HFF-Myc (cell line): ENCODE measurements at regions not wholly inside any gene's neighbourhood (a gene's known extent, or its start where the extent isn't known, plus 50 kb on each side); places are given as distances from the start of the nearest gene placed in this dataset.

Experiments
- DNase-seq: peaks from one replicate; pipeline ENCODE4 v3.0.0-alpha.2; 2011; ENCODE audit warnings: low read depth; ENCODE audit errors: extremely low read depth
- H3K4me3 ChIP-seq: replicated peaks from 2 replicates; pipeline ENCODE4 v1.5.1; 2011; ENCODE audit warnings: low read depth, mild to moderate bottlenecking, control low read depth, low read length
- CTCF ChIP-seq: IDR thresholded peaks from 2 replicates; pipeline ENCODE4 v1.5.1; 2012; ENCODE audit warnings: mild to moderate bottlenecking, low read depth, low read length, control low read depth; ENCODE audit errors: missing control alignments

DNA sequence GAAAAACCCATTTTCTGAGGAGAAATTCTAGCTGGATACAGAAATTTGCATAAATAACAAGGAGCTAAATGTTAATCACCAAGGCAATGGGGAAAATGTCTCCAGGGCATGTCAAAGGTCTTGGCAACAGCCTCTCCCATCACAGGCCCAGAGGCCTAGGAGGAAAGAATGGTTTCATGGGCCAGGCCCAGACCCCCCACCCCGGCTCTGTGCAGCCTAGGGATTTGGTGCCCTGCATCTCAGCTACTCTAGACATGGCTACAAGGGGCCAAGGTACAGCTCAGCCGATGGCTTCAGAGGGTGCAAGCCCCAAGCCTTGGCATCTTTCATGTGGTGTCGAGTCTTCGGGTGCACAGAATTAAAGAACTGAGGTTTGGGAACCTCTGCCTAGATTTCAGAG lies 321.2 kb upstream of the ID4 start:
- TF ChIP-seq CTCF = no peak
- no peak overlapping the region for H3K4me3 ChIP-seq
- no peak for DNase-seq

DNA sequence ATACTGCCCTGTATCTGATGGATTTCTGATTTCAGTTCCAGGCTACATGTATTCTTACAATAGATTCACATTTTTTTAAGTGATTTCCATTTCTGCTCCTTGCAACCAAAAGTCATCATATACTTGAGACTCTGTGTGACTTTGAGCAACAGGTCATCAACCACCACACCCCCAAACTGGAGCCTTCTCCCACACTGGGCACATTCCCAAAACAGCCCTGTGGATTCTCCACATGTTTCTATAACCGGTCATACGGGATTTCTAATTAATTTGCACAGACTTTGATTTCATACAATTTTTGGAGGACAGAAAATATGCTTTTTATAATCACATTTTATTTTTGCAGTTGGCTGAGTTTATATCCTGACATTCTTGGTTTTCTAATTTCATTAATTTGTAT lies 317.2 kb upstream of the ID4 start:
- DNase-seq = no peak
- H3K4me3 ChIP-seq = no peak overlapping the region
- no peak for TF ChIP-seq CTCF

GRCh38 chr6:19524366-19525186 lies 312.6 kb upstream of the ID4 start:
- TF ChIP-seq CTCF = no peak
- no peak for DNase-seq
- no peak overlapping the region for H3K4me3 ChIP-seq

DNA sequence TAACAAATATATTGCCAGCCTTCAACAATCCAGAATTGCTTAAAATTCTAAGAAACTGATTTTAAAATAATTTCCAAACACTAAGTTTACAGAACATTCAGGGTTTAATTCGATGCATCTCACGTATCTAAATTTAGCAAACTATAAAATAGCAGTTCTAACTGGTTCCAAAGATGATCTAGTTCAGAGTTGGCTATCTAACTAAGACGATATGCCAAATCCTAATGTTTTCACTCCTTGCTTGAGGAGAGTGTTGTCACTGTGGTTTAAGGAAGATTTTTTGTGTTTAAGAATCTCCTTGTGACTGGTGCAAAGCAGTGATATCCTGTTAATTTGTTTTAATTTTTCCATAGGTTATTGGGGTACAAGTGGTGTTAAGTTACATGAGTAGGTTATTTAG lies 311.5 kb upstream of the ID4 start:
- DNase-seq = no peak
- no peak for TF ChIP-seq CTCF
- no peak overlapping the region for H3K4me3 ChIP-seq

GRCh38 chr6:19530188-19530587 lies 307.0 kb upstream of the ID4 start:
- no peak overlapping the region for H3K4me3 ChIP-seq
- TF ChIP-seq CTCF = no peak
- DNase-seq = no peak

DNA sequence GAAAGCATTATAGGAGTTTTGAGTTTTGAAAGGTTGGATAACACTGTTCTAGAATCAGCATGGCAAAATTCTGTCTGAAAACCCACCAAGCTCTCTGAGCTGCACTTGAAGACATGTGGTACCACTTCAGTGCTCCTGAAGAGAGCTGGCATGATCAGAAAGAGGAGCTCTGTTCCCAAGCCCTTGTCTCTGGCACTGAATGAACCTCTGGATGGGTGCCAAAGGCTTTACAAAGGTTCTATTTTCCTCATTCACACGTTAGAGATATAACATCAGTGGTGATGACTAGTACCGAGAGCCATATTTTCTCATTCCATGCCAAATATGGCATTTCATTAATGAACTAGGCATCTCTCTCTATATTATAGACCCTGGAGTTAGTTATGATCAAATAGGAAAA lies 301.8 kb upstream of the ID4 start:
- H3K4me3 ChIP-seq = no peak overlapping the region
- no peak for DNase-seq
- no peak for TF ChIP-seq CTCF

DNA sequence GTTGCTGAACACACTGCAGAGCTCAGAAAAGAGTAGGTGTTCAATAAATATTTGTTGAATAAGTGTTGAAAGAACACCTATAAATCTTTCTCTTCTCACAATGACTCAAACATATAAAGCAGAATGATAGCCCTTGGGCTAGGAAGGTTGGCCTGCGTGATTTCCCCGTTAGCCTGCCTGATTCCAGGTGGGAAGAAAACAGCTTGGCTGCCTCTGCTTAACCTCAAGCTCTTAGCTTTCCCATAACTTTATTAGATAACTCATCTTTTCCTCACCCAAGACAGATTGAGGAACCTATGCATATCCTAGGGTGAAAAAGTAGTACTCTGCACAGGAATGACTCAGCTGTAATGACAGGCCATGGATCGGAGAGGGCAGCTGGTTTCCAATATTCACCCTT lies 300.3 kb upstream of the ID4 start:
- TF ChIP-seq CTCF = no peak
- H3K4me3 ChIP-seq = no peak overlapping the region
- no peak for DNase-seq
